HG03565 (cell line): ENCODE measurements at regions not wholly inside any gene's neighbourhood (a gene's known extent, or its start where the extent isn't known, plus 50 kb on each side); places are given as distances from the start of the nearest gene placed in this dataset.

ENCODE experiments used
- ATAC-seq: cut with Tn5 transposase; IDR thresholded peaks from one replicate; pipeline ENCODE4 v1.9.1; 2021; ENCODE audit warnings: mild to moderate bottlenecking, moderate library complexity; ENCODE audit not compliant: unreplicated experiment

GRCh38 chr2:56703001-56703400 is 519.2 kb downstream of the CCDC85A start:
- ATAC-seq, result no peak

- ATAC-seq, result no peak
These were observed 521.9 kb downstream of the CCDC85A start for GRCh38 chr2:56705713-56706112.

GRCh38 chr2:56707218-56707617 is 523.4 kb downstream of the CCDC85A start:
- ATAC-seq, result no peak

- no peak for ATAC-seq
These were observed 523.9 kb downstream of the CCDC85A start for GRCh38 chr2:56707650-56708049.

- ATAC-seq, result no peak
These were observed 525.4 kb downstream of the CCDC85A start for GRCh38 chr2:56709181-56709580.

GRCh38 chr2:56713161-56713676 is 529.4 kb downstream of the CCDC85A start:
- no peak for ATAC-seq

- no peak for ATAC-seq
These were observed 530.2 kb downstream of the CCDC85A start for GRCh38 chr2:56713978-56714377.

- ATAC-seq, result no peak
These were observed 530.6 kb downstream of the CCDC85A start for GRCh38 chr2:56714400-56714799.

- ATAC-seq, result no peak
These were observed 531.9 kb downstream of the CCDC85A start for GRCh38 chr2:56715683-56716082.

- no peak for ATAC-seq
These were observed 534.6 kb downstream of the CCDC85A start for GRCh38 chr2:56718413-56718812.

- ATAC-seq, result no peak
These were observed 545.4 kb downstream of the CCDC85A start for GRCh38 chr2:56729212-56729611.

- no peak for ATAC-seq
These were observed 549.2 kb downstream of the CCDC85A start for GRCh38 chr2:56732946-56733345.

GRCh38 chr2:56739413-56739812 is 555.6 kb downstream of the CCDC85A start:
- no peak for ATAC-seq

- no peak for ATAC-seq
These were observed 557.9 kb downstream of the CCDC85A start for GRCh38 chr2:56741601-56742102.

- ATAC-seq, result no peak
These were observed 560.0 kb downstream of the CCDC85A start for GRCh38 chr2:56743807-56744206.

- ATAC-seq, result peak; percentile 85
These were observed 565.5 kb downstream of the CCDC85A start for GRCh38 chr2:56749152-56749752.

- ATAC-seq, result no peak
These were observed 569.4 kb downstream of the CCDC85A start for GRCh38 chr2:56753182-56753581.

GRCh38 chr2:56754066-56754615 is 570.4 kb downstream of the CCDC85A start:
- no peak for ATAC-seq

GRCh38 chr2:56754627-56755026 is 570.8 kb downstream of the CCDC85A start:
- no peak for ATAC-seq

GRCh38 chr2:56757884-56758545 is 574.2 kb downstream of the CCDC85A start:
- ATAC-seq, result no peak

GRCh38 chr2:56763683-56764082 is 579.9 kb downstream of the CCDC85A start:
- ATAC-seq, result no peak

GRCh38 chr2:56768973-56769372 is 585.2 kb downstream of the CCDC85A start:
- ATAC-seq, result no peak
